Smooth muscle cell (in vitro differentiated cells): ENCODE measurements at regions not wholly inside any gene's neighbourhood (a gene's known extent, or its start where the extent isn't known, plus 50 kb on each side); places are given as distances from the start of the nearest gene placed in this dataset.

ENCODE experiments used
- DNase-seq: peaks from one replicate; lab custom pipeline; 2025; ENCODE audit not compliant: unreplicated experiment; lab: John Stamatoyannopoulos, UW
- H2AFZ ChIP-seq: fragments of 200-600 bp; sonication (generic); 2 replicates; pipeline ENCODE4 v1.6.0; 2016; ENCODE audit warnings: antibody characterized with exemption, low read depth, mild to moderate bottlenecking
- H3F3A ChIP-seq: fragments of 200-600 bp; sonication (generic); 2 replicates; pipeline ENCODE4 v1.6.0; 2017; ENCODE audit warnings: antibody characterized with exemption, low read depth
- H3K27ac ChIP-seq: fragments of 200-600 bp; sonication (generic); 2 replicates; pipeline ENCODE4 v1.5.1; 2016; ENCODE audit warnings: low read depth, mild to moderate bottlenecking
- H3K27me3 ChIP-seq: fragments of 200-600 bp; sonication (generic); 2 replicates; pipeline ENCODE4 v1.6.1; 2016; ENCODE audit warnings: low read depth, mild to moderate bottlenecking
- H3K36me3 ChIP-seq: fragments of 200-600 bp; sonication (generic); 2 replicates; pipeline ENCODE4 v1.5.1; 2016; ENCODE audit warnings: low read depth
- H3K4me1 ChIP-seq: fragments of 200-600 bp; sonication (generic); 2 replicates; pipeline ENCODE4 v1.5.1; 2016; ENCODE audit warnings: low read depth
- H3K4me2 ChIP-seq: fragments of 200-600 bp; sonication (generic); 2 replicates; pipeline ENCODE4 v1.6.0; 2016; ENCODE audit warnings: mild to moderate bottlenecking
- H3K4me3 ChIP-seq: fragments of 200-600 bp; sonication (generic); 2 replicates; pipeline ENCODE4 v1.5.1; 2016; ENCODE audit warnings: mild to moderate bottlenecking
- H3K79me2 ChIP-seq: fragments of 200-600 bp; sonication (generic); 2 replicates; pipeline ENCODE4 v1.6.0; 2016; ENCODE audit warnings: low read depth, mild to moderate bottlenecking
- H3K9ac ChIP-seq: fragments of 200-600 bp; sonication (generic); 2 replicates; pipeline ENCODE4 v1.6.0; 2016; ENCODE audit warnings: low read depth
- H3K9me3 ChIP-seq: fragments of 200-600 bp; sonication (generic); replicated peaks from 2 replicates; pipeline ENCODE4 v1.5.1; 2016; ENCODE audit warnings: low read depth
- H4K20me1 ChIP-seq: fragments of 200-600 bp; sonication (generic); 2 replicates; pipeline ENCODE4 v1.6.0; 2016; ENCODE audit warnings: low read depth
- CTCF ChIP-seq: fragments of 200-600 bp; sonication (generic); IDR thresholded peaks from 2 replicates; pipeline ENCODE4 v1.5.1; 2017; ENCODE audit warnings: borderline replicate concordance, mild to moderate bottlenecking, antibody characterized with exemption; ENCODE audit not compliant: insufficient read depth, poor library complexity, severe bottlenecking
- WGBS: methylation state at CpG from one replicate; pipeline ENCODE4 v1.1.7; 2016; ENCODE audit warnings: low lambda C conversion rate; 5-methylcytosine and 5-hydroxymethylcytosine counted together

DNA sequence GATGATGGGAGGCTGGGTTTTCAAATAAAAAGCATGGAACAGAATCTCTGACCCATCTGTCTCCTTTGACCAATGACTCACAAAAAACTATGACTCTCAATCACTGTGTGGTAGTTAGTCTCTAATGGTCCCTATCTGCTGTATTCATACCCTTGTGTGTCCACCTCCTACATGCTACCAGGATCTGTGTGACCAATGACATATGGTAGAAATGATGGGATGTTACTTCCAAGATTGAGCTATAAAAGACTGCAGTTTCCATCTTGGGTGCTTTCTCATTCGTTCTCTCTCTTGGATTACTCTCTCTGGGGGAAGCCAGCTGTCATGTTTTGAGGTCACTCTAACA, 144.7 kb upstream of the BTG1 start:
- TF ChIP-seq CTCF = no peak
- Histone ChIP-seq H3K9me3 (no peaks in the 10 kb centered on the region), H2AFZ (no peak overlapping the region), H3K36me3 (no peaks in the 10 kb centered on the region), H3K27ac (peak overlapping the region; percentile 57), H3K4me2 (peak overlapping the region; percentile 32), H3K4me3 (no peak overlapping the region), H3K79me2 (no peaks in the 10 kb centered on the region), H3K9ac (no peak overlapping the region), H4K20me1 (no peaks in the 10 kb centered on the region), H3K27me3 (no peaks in the 10 kb centered on the region), H3K4me1 (peaks cover 12% of the 10 kb centered on the region), H3F3A (no peaks in the 10 kb centered on the region)
- 78% methylated on average over 1 of the region's 1 CpG for WGBS
- DNase-seq = no peak

DNA sequence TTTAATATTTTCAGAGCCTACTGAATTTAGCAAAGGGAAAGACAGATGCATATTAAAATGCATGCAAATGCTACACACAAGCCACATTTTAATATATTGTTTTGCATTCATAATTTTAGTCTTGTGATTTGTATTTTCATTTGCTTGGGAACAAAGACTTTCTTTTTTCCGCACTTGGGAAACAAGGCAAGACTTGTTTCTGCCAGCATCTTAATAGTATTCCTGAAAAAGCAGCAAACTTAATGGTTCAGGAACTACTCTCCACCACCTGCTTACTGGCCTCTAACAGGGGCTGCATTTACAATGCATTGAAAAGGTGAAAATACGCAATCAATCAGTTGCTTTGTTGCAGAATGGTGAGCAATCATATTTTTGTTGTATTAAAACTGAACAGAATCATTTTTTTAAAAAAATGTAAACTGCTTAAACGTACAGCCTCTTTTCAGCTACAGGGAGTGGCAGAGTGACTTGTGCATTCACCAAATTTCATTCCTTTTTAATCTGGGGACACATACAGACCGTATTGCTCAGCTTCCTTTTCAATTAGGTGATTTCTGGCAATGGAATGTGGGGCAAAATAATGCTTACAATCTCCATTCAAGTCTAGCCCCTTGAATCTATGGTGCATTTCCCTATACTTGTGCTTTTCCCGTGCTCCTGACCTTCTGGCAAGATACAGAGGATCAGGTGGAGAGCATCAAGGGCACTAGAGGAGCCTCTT, 144.1 kb upstream of the BTG1 start:
- DNase-seq = no peak
- WGBS = 59% methylated on average over 5 of the region's 5 CpGs
- Histone ChIP-seq H3K9me3 (no peaks in the 10 kb centered on the region), H3K36me3 (no peaks in the 10 kb centered on the region), H3K9ac (no peak overlapping the region), H3K79me2 (no peaks in the 10 kb centered on the region), H3K4me1 (peaks cover 6% of the 10 kb centered on the region), H2AFZ (no peak overlapping the region), H3K4me3 (no peak overlapping the region), H4K20me1 (no peaks in the 10 kb centered on the region), H3K4me2 (peak overlapping the region; percentile 32), H3F3A (no peaks in the 10 kb centered on the region), H3K27me3 (no peaks in the 10 kb centered on the region), H3K27ac (peak overlapping the region; percentile 57)
- TF ChIP-seq CTCF = no peak

DNA sequence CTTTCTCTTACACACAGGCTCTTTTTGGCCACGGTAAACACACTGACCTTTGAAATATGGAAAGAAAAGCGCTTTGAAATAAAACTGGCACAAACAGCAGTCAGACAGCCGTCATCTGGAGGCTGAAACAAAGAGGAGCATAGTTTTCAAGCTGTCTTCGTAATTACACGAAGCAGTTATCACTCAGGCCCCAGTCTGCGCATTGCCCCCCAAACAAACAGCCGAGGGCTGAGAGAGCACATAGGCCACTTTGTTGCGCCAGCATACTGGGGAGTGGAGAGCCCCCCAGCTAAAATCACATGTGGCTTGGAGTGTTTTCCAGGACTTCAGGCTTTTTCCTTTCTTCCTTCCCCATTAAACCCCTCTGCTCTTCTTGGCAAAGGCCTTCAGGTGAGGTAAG, 142.9 kb upstream of the BTG1 start:
- no peak overlapping the region for H2AFZ ChIP-seq
- no peak for DNase-seq
- TF ChIP-seq CTCF = no peak
- no peaks in the 10 kb centered on the region for H3F3A ChIP-seq
- H3K9ac ChIP-seq = no peak overlapping the region
- H3K36me3 ChIP-seq = no peaks in the 10 kb centered on the region
- no peaks in the 10 kb centered on the region for H3K4me1 ChIP-seq
- no peaks in the 10 kb centered on the region for H3K79me2 ChIP-seq
- H3K4me2 ChIP-seq = no peak overlapping the region
- H4K20me1 ChIP-seq = no peaks in the 10 kb centered on the region
- no peak overlapping the region for H3K4me3 ChIP-seq
- no peaks in the 10 kb centered on the region for H3K27me3 ChIP-seq
- 91% methylated on average over 8 of the region's 8 CpGs for WGBS
- H3K9me3 ChIP-seq = no peaks in the 10 kb centered on the region
- no peak overlapping the region for H3K27ac ChIP-seq

DNA sequence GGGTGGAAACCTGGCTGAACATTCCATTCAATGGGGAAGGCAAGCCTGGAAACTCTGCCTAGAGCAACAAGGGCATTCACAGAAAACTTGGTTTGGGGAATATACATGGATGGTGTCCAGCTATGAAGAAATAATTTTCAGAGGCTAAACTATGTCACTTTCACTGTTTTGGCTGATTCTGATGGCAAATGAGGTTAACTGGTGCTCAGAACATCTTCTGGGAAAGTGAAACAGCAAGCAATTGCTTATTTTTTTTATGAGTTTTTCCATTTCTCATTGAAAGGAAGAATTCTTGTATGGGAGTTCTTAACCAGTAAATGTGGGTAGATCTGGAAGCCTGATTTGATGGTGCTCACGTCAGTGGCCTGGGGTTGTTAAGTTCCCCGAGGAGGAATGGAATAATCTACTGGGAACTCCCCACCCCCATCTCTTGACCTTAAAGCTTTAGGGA, 132.8 kb upstream of the BTG1 start:
- 29% methylated on average over 2 of the region's 2 CpGs for WGBS

More for the DNA sequence above, 132.8 kb upstream of the BTG1 start:
- Histone ChIP-seq H3F3A (no peaks in the 10 kb centered on the region), H3K36me3 (no peaks in the 10 kb centered on the region), H3K27me3 (no peaks in the 10 kb centered on the region), H4K20me1 (no peaks in the 10 kb centered on the region), H3K4me3 (no peak overlapping the region), H2AFZ (no peak overlapping the region), H3K9ac (no peak overlapping the region), H3K9me3 (no peaks in the 10 kb centered on the region), H3K4me1 (no peaks in the 10 kb centered on the region), H3K27ac (no peak overlapping the region), H3K4me2 (no peak overlapping the region), H3K79me2 (no peaks in the 10 kb centered on the region)
- no peak for DNase-seq
- no peak for TF ChIP-seq CTCF
